HG03460 (cell line): ENCODE measurements at regions not wholly inside any gene's neighbourhood (a gene's known extent, or its start where the extent isn't known, plus 50 kb on each side); places are given as distances from the start of the nearest gene placed in this dataset.
A peak's percentile ranks its signal among the peaks of the same experiment; 100 is the strongest.

Experiments
- ATAC-seq: cut with Tn5 transposase; IDR thresholded peaks from one replicate; pipeline ENCODE4 v1.9.1; 2021; ENCODE audit not compliant: unreplicated experiment

- no peak for ATAC-seq
Measured at GRCh38 chr5:125117566-125117965, 371.1 kb upstream of the ZNF608 start.

- no peak for ATAC-seq
Measured at GRCh38 chr5:125120012-125120411, 373.6 kb upstream of the ZNF608 start.

- no peak for ATAC-seq
Measured at GRCh38 chr5:125125031-125125823, 378.8 kb upstream of the ZNF608 start.

GRCh38 chr5:125126050-125126449, 379.6 kb upstream of the ZNF608 start:
- ATAC-seq: no peak

- ATAC-seq: no peak
Measured at GRCh38 chr5:125129151-125129806, 382.8 kb upstream of the ZNF608 start.

GRCh38 chr5:125130591-125130990, 384.2 kb upstream of the ZNF608 start:
- no peak for ATAC-seq

GRCh38 chr5:125134216-125135081, 388.0 kb upstream of the ZNF608 start:
- no peak for ATAC-seq

- no peak for ATAC-seq
Measured at GRCh38 chr5:125137535-125137934, 391.1 kb upstream of the ZNF608 start.

- ATAC-seq: no peak
Measured at GRCh38 chr5:125138266-125138665, 391.8 kb upstream of the ZNF608 start.

- no peak for ATAC-seq
Measured at GRCh38 chr5:125139590-125139989, 393.2 kb upstream of the ZNF608 start.

GRCh38 chr5:125140220-125140619, 393.8 kb upstream of the ZNF608 start:
- no peak for ATAC-seq

GRCh38 chr5:125140855-125141254, 394.4 kb upstream of the ZNF608 start:
- ATAC-seq: no peak

GRCh38 chr5:125142458-125142857, 396.0 kb upstream of the ZNF608 start:
- no peak for ATAC-seq

- ATAC-seq: no peak
Measured at GRCh38 chr5:125143011-125143410, 396.6 kb upstream of the ZNF608 start.

- no peak for ATAC-seq
Measured at GRCh38 chr5:125148076-125148475, 401.6 kb upstream of the ZNF608 start.

- ATAC-seq: no peak
Measured at GRCh38 chr5:125148706-125149105, 402.3 kb upstream of the ZNF608 start.

- no peak for ATAC-seq
Measured at GRCh38 chr5:125149110-125149509, 402.7 kb upstream of the ZNF608 start.

- no peak for ATAC-seq
Measured at GRCh38 chr5:125149527-125149926, 403.1 kb upstream of the ZNF608 start.

- no peak for ATAC-seq
Measured at GRCh38 chr5:125150041-125150669, 403.7 kb upstream of the ZNF608 start.

GRCh38 chr5:125151150-125151900, 404.9 kb upstream of the ZNF608 start:
- peak; percentile 22 for ATAC-seq
